ENCODE measurements at regions not wholly inside any gene's neighbourhood (a gene's known extent, or its start where the extent isn't known, plus 50 kb on each side); places are given as distances from the start of the nearest gene placed in this dataset.
A peak's percentile ranks its signal among the peaks of the same experiment; 100 is the strongest.

- DNase-seq = no peak
Measured at GRCh38 chr6:169339025-169339424, 85.4 kb upstream of the THBS2 start.

- DNase-seq = no peak
Measured at GRCh38 chr6:169337886-169338445, 84.3 kb upstream of the THBS2 start.

DNA sequence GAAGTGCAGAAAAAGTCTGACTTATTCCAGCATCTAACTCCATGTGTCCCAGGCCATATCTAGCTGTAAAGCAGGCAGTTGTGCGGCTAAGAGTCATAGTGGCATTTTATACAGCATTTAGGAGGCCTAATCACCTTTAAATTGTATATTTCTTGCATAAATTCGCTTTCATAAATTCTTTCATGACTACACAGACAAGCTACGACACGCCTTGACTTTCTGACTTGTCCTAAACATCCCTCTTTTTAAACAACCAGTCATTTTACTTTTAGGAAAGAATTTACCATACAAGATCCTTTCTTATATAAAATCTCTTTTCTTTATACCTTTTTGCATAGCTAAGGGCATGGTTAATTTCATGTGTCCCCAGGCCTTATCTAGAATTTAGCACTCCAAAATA is 81.7 kb upstream of the THBS2 start:
- DNase-seq = no peak

GRCh38 chr6:169332250-169332649 is 78.6 kb upstream of the THBS2 start:
- no peak for DNase-seq

- DNase-seq = peak; percentile 69
Measured at GRCh38 chr6:169328112-169328801, 74.6 kb upstream of the THBS2 start.

- peak; percentile 41 for DNase-seq
Measured at GRCh38 chr6:169326067-169326799, 72.6 kb upstream of the THBS2 start.

DNA sequence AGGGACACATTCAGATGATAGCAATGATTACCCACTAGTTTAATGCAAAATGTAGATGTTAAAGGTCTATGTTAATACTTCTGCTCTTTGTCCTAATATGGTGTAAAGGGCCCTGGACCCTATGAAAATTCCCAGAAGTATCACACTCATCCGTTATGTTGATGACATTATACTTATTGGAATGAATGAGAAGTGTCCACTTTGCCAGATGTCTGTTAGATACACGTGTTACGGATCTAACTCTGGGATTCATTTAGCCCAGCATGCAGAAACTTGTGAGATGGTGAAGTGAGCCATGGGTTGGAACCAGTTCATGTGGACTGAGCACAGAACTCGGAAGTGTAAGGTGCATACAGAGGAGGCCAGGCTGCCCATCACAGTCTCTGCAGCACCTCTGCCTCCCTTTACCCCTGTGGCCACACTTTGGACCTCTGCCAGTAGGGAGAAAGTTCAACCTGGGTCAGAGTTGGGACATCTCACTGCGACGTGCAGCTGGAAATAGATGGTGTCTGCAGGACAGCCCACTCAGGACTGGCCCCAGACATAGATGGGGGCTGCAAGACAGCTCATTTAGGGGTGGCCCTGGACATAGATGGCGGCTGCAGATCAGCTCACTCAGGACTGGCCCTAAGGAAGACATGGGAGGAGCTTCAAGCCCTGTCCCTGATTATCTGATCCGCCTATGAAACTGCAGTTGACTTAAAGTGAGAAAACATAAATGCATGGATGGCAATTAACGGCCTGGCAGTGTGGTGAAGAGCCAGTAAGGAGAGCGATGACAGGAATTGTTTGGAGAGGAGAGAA is 71.2 kb upstream of the THBS2 start:
- peak; percentile 31 for DNase-seq

DNA sequence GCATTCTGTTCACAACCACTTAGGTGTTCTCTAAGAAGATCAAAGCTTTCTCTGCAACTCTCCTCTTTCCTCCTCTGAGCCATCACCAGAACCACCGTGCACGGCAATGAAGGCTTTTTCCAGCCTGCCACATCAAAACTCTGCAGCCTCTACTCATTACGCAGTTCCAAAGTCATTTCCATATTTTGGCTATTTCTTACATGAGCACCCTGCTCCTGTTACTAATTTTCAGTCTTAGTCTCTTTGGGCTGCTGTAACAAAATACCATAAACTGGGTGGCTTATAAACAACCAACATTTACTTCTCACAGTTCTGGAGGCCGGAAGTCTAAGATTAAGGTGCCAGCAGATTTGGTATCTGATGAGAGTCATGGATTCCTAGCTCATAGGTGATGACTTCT is 70.4 kb upstream of the THBS2 start:
- no peak for DNase-seq

DNA sequence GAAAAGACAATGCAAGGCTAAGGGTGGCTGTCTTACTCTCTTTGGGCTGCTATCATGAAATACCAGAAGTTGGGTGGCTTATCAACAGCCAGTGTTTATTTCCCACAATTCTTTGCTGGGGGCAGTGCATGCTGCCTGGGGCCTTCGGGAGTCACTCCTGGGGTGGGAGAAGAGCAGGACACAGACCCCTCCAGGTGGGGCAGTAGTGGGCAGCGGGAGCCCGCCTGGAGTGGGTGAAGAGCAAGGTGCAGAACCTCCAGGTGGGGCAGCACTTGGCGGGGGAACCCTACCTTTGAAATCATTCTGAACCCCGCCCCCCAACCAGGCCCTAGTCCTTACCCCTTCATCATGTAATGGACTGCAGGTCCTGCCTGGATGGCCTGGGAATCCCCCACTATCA is 69.6 kb upstream of the THBS2 start:
- DNase-seq = no peak

DNA sequence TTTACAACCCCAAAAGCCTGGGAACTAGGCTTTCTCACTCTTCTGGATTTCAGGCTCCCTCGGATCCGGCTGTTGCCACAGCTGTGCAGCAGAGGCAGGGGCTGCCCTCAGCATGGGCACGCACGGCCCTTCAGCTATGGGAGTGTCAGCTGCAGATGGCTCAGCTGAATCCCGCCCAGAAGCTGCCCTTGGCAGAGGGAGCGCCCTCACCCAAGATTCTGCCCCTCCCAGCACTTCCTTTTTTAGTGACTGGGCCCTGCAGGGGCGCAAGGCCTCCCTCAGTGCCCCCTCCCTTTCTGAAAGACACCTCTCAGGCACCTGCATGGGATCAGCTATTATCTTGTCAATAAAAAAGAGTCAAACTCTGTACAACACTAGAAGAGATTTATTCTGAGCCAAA is 67.9 kb upstream of the THBS2 start:
- no peak for DNase-seq

GRCh38 chr6:169320013-169320412 is 66.4 kb upstream of the THBS2 start:
- peak; percentile 41 for DNase-seq

DNA sequence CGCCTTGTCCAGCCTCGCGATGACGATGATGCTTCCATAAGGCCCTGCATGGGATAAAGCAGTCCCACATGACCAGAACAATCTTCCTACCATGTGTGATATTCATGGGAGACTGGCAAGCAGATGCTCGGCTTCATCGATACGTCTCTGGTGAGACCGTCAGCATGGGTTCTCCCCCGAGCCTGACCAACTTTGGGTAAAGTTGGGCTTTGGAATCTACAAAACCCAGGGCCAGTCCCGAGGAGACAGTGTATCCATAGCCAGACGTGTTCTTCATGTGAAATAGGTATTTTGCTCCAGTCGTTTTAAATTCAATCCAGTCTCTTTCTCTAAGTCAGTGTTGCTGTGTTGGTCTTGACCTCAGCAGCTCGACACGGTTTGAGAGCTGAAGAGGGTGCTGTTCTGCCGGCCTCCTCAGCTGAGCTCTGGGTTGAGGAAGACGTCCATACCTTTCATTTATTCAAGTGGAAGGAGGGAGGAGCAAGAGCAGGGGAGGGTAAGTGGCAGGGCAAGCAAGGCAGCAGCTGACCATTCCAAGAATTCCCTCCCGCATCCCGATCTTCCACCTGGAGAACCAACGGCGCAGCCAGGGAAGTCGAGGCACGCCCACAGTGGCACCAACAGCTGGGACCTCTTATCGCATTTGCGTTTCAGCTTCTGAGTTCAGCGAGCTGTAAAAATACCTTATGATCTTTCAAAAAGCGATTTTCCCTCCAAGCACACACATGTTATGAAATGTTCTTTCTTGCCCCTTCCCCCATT is 64.0 kb upstream of the THBS2 start:
- DNase-seq = no peak

DNA sequence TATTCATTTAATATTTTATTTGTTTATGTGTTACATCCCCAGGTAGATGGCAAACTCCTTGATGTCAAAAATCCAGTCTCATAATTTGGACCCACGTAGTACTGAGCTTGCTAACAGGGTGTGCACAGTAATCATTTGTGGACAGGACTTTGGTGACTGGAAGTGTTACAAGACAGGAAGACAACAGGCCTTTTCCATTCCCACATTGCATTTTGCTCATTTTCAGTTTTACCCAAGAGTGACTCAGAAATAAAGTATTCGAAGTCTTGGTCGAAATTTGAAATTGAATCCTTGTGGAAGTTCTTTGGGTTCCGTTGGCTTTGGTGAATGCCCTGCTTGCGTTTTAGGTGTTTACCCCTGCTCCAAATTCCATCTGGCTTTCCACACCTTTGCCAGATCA is 63.0 kb upstream of the THBS2 start:
- DNase-seq = no peak

- no peak for DNase-seq
Measured at GRCh38 chr6:169315830-169316614, 62.4 kb upstream of the THBS2 start.

GRCh38 chr6:169313347-169314010 is 59.8 kb upstream of the THBS2 start:
- no peak for DNase-seq

DNA sequence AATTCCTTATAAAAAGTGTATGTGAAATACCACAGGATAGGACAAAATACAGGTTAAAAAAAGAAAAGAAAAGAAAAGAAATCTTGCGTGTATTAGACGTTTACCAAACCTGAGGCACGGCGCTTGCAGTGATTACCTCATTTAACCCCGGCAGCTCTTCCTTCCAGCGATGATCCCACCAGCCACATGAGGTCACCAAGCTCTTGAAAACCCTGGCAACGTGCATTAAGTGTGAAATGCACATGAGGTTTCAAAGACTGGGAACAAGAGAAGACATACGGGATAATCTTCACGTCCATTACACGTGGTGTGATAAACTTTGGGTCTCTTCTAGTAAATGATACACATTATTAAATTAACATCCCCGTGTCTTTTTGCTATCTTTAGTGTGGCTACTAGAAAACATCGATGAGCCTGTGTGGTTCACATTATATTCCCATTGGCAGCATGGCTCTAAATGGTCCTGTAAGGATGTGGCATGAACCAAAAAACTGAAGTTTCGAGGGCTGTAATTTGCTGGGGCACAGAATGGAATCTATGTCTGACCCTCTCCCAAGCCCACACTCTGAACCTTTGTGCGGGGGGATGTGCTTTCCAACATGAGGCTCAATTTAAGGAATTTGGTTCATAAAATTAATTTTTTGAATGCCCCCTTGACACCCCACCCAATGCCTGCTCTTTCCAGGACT is 59.2 kb upstream of the THBS2 start:
- peak; percentile 38 for DNase-seq

- DNase-seq = no peak
Measured at GRCh38 chr6:169310983-169311382, 57.3 kb upstream of the THBS2 start.
